Small intestine (tissue), 7 donors: ENCODE measurements at regions not wholly inside any gene's neighbourhood (a gene's known extent, or its start where the extent isn't known, plus 50 kb on each side); places are given as distances from the start of the nearest gene placed in this dataset.
"Not testable (repeated sequence)": the region's sequence is repeated elsewhere in the genome, so short reads cannot be mapped to it uniquely, and the experiment has no call there.

ENCODE experiments used
- DNase-seq, 2 donors: peaks; one replicate each; pipeline versions ENCODE4 v3.0.0 to v3.0.0-alpha.2; 2013
- FAIRE-seq: peaks from 2 replicates; lab custom pipeline; 2012; peaks lifted over from hg19 to GRCh38; lab: Jason Lieb, UNC
- H3K27ac ChIP-seq, 3 donors: one replicate each; pipeline ENCODE4 v1.5.1; 2013; ENCODE audit warnings: low read length in 2 of 3, mild to moderate bottlenecking in 2 of 3, control low read depth in 1 of 3, inconsistent platforms in 1 of 3, low read depth in 1 of 3, moderate library complexity in 1 of 3
- H3K27me3 ChIP-seq, 3 donors: one replicate each; pipeline ENCODE4 v1.6.1; 2013; ENCODE audit warnings: low read length in 3 of 3, inconsistent platforms in 1 of 3; ENCODE audit not compliant: control insufficient read depth in 3 of 3, insufficient read depth in 3 of 3
- H3K36me3 ChIP-seq, 3 donors: one replicate each; pipeline ENCODE4 v1.6.1; 2013; ENCODE audit warnings: low read length in 3 of 3, inconsistent platforms in 1 of 3, low read depth in 1 of 3, mild to moderate bottlenecking in 1 of 3, moderate library complexity in 1 of 3; ENCODE audit not compliant: control insufficient read depth in 3 of 3, insufficient read depth in 2 of 3
- H3K4me1 ChIP-seq, 3 donors: one replicate each; pipeline ENCODE4 v1.6.1; 2013; ENCODE audit warnings: low read length in 2 of 3, inconsistent platforms in 1 of 3, low read depth in 1 of 3, mild to moderate bottlenecking in 1 of 3, moderate library complexity in 1 of 3; ENCODE audit not compliant: control insufficient read depth in 3 of 3, insufficient read depth in 2 of 3
- H3K4me3 ChIP-seq, 3 donors: one replicate each; pipeline ENCODE4 v1.5.1; 2013; ENCODE audit warnings: low read length in 3 of 3, control low read depth in 1 of 3, inconsistent platforms in 1 of 3, low read depth in 1 of 3, mild to moderate bottlenecking in 1 of 3, moderate library complexity in 1 of 3
- H3K9me3 ChIP-seq, 2 donors: one replicate each; pipeline ENCODE4 v1.6.1; 2013; ENCODE audit warnings: low read depth in 1 of 2, low read length in 1 of 2; ENCODE audit not compliant: control insufficient read depth in 2 of 2, insufficient read depth in 1 of 2
- WGBS, 3 donors: extraction: QIAGEN DNeasy Blood & Tissue Kit; methylation state at CpG; one replicate each; pipeline ENCODE4 v1.1.7; 2013; 5-methylcytosine and 5-hydroxymethylcytosine counted together
- donor health status: healthy with polysubstance abuse.
- donor health status: control.
- donor health status: control.
- donor health status: Bipolar disorder and iron deficiency.
- donor health status: healthy.

DNA sequence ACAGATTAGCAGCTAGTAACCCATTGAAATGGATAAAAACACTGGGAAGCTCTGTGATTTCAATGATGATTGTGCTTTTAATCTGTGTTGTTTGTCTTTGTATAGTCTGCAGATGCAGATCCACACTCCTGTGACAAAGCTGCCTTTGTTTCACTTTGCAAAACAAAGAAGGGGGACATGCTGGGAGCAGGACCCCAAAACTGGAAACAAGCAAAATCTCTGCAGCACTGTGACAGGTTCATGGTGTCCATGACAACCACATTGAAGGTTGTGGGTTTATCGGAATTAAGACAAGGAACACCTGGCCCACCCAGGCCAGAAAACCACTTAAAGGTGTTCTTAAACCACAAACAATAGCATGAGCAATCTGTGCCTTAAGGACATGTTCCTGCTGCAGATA lies 95.6 kb upstream of the PTGDR start:
- not testable (repeated sequence) for FAIRE-seq, H3K4me1 ChIP-seq, H3K27me3 ChIP-seq, DNase-seq, H3K36me3 ChIP-seq, H3K4me3 ChIP-seq, H3K27ac ChIP-seq
- peaks cover 0 to 10% of the 10 kb centered on the region in 2 donors for H3K9me3 ChIP-seq
- WGBS, 3 donors = 50 to 91% (median 89%) methylated on average over 1 of the region's 1 CpG

DNA sequence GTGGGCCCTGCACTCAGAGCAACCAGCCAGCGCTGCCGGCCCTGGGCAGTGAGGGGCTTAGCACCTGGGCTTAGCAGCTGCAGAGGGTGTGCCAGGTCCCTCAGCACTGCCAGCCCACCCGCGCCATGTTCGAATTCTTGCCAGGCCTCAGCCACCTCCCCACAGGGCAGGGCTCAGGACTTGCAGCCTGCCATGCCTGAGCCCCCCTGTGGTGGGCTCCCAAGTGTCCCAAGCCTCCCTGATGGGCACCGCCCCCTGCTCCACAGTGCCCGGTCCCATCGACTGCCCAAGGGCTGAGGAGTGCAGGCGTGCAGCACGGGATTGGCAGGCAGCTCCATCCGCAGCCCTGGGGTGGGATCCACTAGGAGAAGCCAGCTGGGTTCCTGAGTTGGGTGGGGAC lies 98.0 kb upstream of the NID2 start:
- no peak for FAIRE-seq
- H3K27me3 ChIP-seq = no peaks in the 10 kb centered on the region

DNA sequence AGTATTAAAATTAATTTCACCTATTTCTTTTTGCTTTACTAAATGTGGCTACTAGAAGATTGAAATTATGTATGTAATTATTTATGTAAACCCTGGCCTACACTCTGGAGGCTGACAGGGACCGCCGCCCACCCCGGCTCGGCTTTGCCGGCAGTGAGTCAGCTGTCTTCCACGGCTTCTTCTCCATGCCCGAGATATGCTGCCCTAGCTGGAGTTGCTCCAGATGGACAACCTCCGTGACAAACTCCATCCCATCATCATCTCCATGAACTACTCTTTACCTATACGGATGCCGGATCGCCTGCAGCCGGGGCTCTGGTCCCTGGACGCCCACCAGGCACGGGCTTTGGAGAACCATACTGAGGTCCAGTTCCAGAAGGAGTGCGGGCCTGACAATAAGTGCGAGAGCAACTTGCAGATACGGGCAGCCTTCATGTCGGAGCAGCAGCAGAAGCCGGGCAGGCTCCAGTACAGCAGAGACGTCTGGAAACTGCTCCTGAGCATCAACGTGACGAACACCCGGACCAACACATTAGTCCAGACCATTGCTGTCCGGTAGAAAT lies 86.9 kb upstream of the NID2 start:
- H3K4me3 ChIP-seq = no peak overlapping the region
- H3K27me3 ChIP-seq = no peaks in the 10 kb centered on the region
- no peak overlapping the region for H3K27ac ChIP-seq
- H3K9me3 ChIP-seq = no peaks in the 10 kb centered on the region
- no peak for DNase-seq
- FAIRE-seq = no peak
- 95 to 97% (median 95%) methylated on average over 24 of the region's 24 CpGs for WGBS, 3 donors
- no peaks in the 10 kb centered on the region for H3K36me3 ChIP-seq
- no peaks in the 10 kb centered on the region for H3K4me1 ChIP-seq

More for the DNA sequence above, 98.0 kb upstream of the NID2 start:
- DNase-seq = no peak
- Histone ChIP-seq H3K9me3 (peaks cover 0 to 9% of the 10 kb centered on the region in 2 donors), H3K4me1 (no peaks in the 10 kb centered on the region), H3K27ac (no peak overlapping the region), H3K4me3 (no peak overlapping the region), H3K36me3 (no peaks in the 10 kb centered on the region)
- 83 to 98% (median 98%) methylated on average over 8 to 11 of the region's 11 CpGs for whole genome bisulfite sequencing, 3 donors

DNA sequence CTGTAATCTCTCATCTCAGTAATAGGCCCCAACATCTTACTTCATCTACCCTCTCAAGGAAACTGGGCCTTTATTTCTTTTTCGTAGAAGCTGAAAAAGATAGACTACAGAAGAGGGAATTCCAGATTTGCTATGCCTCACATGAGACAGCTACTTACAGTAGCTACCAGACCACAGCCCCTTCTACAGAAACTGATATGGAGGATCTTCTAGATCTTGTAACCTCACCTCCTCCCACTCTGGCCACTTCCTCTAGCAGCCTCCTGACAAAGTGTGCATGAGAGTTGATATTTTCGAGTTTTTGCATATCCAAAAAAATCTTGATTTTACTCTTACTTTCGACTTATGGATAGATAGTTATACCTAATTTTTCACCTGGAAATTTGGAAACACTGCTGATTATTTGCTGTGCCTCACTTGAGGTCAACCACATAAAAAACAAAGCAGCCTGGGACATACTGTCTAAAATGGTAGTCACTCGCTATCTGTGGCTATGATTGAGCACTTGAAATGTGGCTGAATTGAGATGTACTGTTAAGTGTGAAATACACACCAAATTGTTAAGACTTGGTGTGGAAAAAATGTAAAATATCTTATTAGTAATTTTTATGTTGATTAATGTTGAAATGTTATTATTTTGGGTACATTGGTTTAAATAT lies 86.3 kb upstream of the NID2 start:
- WGBS, 3 donors = 67 to 81% (median 77%) methylated on average over 4 of the region's 4 CpGs
- Histone ChIP-seq H3K27ac (no peak overlapping the region), H3K27me3 (no peaks in the 10 kb centered on the region), H3K36me3 (no peaks in the 10 kb centered on the region), H3K9me3 (no peaks in the 10 kb centered on the region), H3K4me3 (no peak overlapping the region), H3K4me1 (no peaks in the 10 kb centered on the region)
- FAIRE-seq (no peak), DNase-seq (peak in 1 of 2 donors; percentile 35)

DNA sequence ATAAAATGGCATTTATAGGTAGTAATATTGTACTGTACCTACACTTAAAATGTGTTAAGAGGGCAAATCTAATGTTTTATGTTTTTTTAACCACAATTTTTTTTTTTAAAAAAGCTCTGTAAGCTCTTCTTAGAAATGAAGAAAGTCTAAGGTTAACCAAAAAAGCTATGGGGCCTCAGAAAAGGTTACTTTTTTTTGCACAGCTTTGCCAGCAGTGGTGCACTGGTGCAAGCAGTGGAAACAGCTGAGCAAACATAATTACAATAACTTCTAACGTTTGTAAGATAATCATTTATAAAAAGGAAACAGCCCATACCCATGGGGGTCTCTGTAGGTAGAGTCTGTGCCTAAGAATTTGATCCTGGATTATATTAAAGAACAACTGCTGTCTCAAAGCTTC lies 85.1 kb upstream of the NID2 start:
- no peaks in the 10 kb centered on the region for H3K9me3 ChIP-seq
- H3K27ac ChIP-seq = no peak overlapping the region
- no peaks in the 10 kb centered on the region for H3K36me3 ChIP-seq
- H3K4me3 ChIP-seq = no peak overlapping the region
- FAIRE-seq (no peak), DNase-seq (peak in 1 of 2 donors; percentile 27)
- no peaks in the 10 kb centered on the region for H3K27me3 ChIP-seq
- no peaks in the 10 kb centered on the region for H3K4me1 ChIP-seq
- 0 to 4% (median 3%) methylated on average over 1 of the region's 1 CpG for WGBS, 3 donors

DNA sequence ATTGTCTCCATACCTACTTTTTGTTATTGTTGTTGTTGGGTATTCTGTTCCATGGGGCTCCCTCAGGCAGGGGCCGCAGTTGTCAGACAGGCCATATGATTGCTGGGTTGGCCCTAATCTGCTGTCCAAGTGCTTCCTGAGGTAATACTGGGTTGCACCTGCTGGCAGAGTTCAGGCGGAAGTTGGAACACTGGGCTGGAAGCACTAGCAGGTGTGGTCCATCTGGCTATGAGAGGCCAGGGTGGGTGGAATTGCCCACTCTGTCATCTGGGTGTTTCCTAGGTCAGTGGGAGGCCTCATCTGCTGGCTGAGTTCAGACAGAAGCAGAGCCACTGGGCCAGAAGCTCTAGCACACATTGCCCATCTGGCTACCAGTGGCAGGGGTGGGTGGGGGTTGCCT lies 81.3 kb upstream of the NID2 start:
- Histone ChIP-seq H3K4me1 (no peaks in the 10 kb centered on the region), H3K36me3 (no peaks in the 10 kb centered on the region), H3K4me3 (no peak overlapping the region), H3K9me3 (no peaks in the 10 kb centered on the region), H3K27ac (no peak overlapping the region), H3K27me3 (no peaks in the 10 kb centered on the region)
- DNase-seq (no peak), FAIRE-seq (no peak)
- 78 to 84% (median 79%) methylated on average over 2 of the region's 2 CpGs for WGBS, 3 donors

DNA sequence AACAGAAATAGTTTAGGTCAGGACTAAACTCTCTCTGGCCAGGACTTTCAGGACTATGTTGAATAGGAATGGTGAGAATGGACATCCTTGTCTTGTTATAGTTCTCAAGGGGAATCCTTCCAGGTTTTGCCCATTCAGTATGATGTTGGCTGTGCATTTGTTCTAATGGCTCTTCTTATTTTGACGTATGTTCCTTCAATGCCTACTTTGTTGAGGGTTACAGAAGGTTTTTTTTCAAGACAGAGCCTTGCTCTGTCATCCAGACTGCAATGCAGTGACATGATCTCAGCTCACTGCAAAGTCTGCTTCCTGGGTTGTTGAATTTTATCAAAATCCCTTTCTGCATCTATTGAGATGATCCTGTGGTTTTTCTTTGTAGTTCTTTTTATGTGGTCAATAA lies 79.5 kb upstream of the NID2 start:
- WGBS, 3 donors = 73 to 77% (median 77%) methylated on average over 1 of the region's 1 CpG
- Histone ChIP-seq H3K9me3 (no peaks in the 10 kb centered on the region), H3K4me1 (no peaks in the 10 kb centered on the region), H3K27ac (no peak overlapping the region), H3K4me3 (no peak overlapping the region), H3K36me3 (no peaks in the 10 kb centered on the region), H3K27me3 (no peaks in the 10 kb centered on the region)
- FAIRE-seq (no peak), DNase-seq (no peak)

DNA sequence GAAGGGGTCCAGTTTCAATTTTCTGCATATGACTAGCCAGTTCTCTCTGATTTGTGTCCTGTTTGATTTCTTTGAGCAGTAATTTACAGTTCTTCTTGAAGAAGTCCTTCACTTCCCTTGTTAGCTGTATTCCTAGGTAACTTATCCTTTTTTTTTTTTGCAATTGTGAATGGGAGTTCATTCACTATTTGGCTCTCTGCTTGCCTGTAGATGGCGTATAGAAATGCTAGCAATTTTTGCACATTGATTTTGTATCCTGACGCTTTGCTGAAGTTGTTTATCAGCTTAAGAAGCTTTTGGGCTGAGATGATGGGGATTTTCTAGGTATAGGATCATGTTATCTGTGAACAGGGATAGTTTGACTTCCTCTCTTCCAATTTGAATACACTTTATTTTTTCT lies 77.6 kb upstream of the NID2 start:
- Histone ChIP-seq H3K36me3 (no peaks in the 10 kb centered on the region), H3K27me3 (no peaks in the 10 kb centered on the region), H3K4me3 (no peak overlapping the region), H3K9me3 (no peaks in the 10 kb centered on the region), H3K27ac (no peak overlapping the region), H3K4me1 (no peaks in the 10 kb centered on the region)
- DNase-seq (no peak), FAIRE-seq (no peak)
- 13 to 27% (median 22%) methylated on average over 2 of the region's 2 CpGs for WGBS, 3 donors

DNA sequence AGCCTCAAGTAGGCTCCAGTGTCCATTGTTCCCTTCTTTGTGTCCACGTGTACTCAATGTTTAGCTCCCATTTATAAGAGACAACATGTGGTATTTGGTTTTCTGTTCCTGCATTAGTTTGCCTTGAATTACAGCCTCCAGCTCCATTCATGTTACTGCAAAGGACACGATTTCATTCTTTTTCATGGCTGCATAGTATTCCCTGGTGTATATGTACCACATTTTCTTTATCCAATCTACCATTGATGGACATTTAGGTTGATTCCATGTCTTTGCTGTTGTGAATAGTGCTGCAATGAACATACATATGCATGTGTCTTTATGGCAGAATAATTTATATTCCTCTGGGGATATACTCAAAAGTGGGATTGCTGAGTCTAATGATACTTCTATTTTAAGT lies 75.2 kb upstream of the NID2 start:
- not testable (repeated sequence) for H3K36me3 ChIP-seq, H3K4me3 ChIP-seq, H3K27me3 ChIP-seq, DNase-seq, FAIRE-seq, H3K27ac ChIP-seq, H3K4me1 ChIP-seq, H3K9me3 ChIP-seq
- WGBS, 3 donors = 89 to 92% (median 90%) methylated on average over 2 of the region's 2 CpGs
